ENCODE measurements at regions not wholly inside any gene's neighbourhood (a gene's known extent, or its start where the extent isn't known, plus 50 kb on each side); places are given as distances from the start of the nearest gene placed in this dataset.

DNA sequence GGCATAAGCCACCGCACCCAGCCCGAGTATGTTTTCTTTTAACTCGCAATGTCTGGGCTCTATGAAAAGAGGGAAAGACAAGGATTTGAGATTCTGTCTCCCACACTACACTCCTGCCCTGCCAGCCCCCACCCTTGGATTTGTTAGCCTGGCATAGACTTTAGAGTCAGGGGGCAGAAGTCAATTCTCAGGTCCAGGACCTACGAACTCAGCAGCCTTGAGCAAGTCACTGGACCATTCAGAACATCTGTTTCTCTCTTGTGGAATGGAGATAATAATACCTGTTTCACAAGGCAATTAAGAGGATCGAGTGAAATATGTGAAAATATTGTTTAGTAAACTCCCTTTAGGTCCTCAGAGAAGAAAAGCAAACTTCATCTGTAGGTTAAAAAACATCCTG is 66.1 kb upstream of the FUT8 start:
- ChIA-PET CTCF (interaction anchor here (1.3 kb wide), 1 partner anchor 69 kb away, joined by 3 read pairs; no protein-coding TSS in a partner anchor), POLR2A (no interaction called here)
- no peak for DNase-seq (ENCODE audit: extremely low spot score)
- TF ChIP-seq, protein P1, sequence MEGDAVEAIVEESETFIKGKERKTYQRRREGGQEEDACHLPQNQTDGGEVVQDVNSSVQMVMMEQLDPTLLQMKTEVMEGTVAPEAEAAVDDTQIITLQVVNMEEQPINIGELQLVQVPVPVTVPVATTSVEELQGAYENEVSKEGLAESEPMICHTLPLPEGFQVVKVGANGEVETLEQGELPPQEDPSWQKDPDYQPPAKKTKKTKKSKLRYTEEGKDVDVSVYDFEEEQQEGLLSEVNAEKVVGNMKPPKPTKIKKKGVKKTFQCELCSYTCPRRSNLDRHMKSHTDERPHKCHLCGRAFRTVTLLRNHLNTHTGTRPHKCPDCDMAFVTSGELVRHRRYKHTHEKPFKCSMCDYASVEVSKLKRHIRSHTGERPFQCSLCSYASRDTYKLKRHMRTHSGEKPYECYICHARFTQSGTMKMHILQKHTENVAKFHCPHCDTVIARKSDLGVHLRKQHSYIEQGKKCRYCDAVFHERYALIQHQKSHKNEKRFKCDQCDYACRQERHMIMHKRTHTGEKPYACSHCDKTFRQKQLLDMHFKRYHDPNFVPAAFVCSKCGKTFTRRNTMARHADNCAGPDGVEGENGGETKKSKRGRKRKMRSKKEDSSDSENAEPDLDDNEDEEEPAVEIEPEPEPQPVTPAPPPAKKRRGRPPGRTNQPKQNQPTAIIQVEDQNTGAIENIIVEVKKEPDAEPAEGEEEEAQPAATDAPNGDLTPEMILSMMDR (IDR thresholded peaks at IDR 0.05; ENCODE audit: control extremely low read depth, extremely low read depth, low read depth, missing control alignments): no peak

- ChIA-PET CTCF (interaction anchor here (1.1 to 1.3 kb wide), 2 partner anchors 27 to 68 kb away, joined by 3 read pairs; no protein-coding TSS in a partner anchor), POLR2A (no interaction called here)
- DNase-seq (ENCODE audit: extremely low spot score): no peak
- TF ChIP-seq, protein P1 (IDR thresholded peaks at IDR 0.05; ENCODE audit: control extremely low read depth, extremely low read depth, low read depth, missing control alignments): no peak
Measured at GRCh38 chr14:65346895-65347294, 65.6 kb upstream of the FUT8 start.

GRCh38 chr14:65348137-65348536 is 64.4 kb upstream of the FUT8 start:
- CTCF ChIA-PET: interaction anchor here (1.1 to 2.6 kb wide), 4 partner anchors 8 to 18 kb away, joined by 4 to 9 read pairs (median 5); no protein-coding TSS in a partner anchor

DNA sequence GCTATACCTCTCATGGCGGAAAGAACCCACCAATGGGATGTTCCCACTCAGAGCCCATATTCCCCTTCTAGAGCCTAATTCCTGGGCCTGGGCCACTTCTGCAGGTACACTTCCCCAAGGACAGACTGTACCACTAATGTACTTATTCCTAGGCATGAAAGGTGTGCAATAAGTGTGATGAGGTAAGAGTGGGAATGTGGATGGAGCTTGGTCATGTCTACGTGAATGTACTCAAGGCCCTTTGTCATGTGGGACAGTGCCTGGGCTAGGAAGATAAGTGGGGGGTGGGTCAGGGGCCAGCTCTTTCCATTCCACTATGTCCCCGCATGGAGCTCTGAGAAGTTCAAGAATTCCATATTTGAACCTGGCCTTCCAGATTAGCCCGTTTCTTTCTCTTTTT is 63.4 kb upstream of the FUT8 start:
- POLR2A ChIA-PET: interaction anchor here (0.6 kb wide), 1 partner anchor 62 kb away, joined by 7 read pairs; no protein-coding TSS in a partner anchor
- TF ChIP-seq, protein P1 (IDR thresholded peaks at IDR 0.05; ENCODE audit: control extremely low read depth, extremely low read depth, low read depth, missing control alignments): no peak
- DNase-seq (ENCODE audit: extremely low spot score): no peak
- CTCF ChIA-PET: interaction anchor here (0.7 to 2.6 kb wide), 8 partner anchors 9 to 58 kb away, joined by 3 to 9 read pairs (median 4); no protein-coding TSS in a partner anchor

More at GRCh38 chr14:65348137-65348536, 64.4 kb upstream of the FUT8 start:
- POLR2A ChIA-PET: no interaction called here
- DNase-seq (ENCODE audit: extremely low spot score): no peak
- TF ChIP-seq, protein P1 (IDR thresholded peaks at IDR 0.05; ENCODE audit: control extremely low read depth, extremely low read depth, low read depth, missing control alignments): no peak

DNA sequence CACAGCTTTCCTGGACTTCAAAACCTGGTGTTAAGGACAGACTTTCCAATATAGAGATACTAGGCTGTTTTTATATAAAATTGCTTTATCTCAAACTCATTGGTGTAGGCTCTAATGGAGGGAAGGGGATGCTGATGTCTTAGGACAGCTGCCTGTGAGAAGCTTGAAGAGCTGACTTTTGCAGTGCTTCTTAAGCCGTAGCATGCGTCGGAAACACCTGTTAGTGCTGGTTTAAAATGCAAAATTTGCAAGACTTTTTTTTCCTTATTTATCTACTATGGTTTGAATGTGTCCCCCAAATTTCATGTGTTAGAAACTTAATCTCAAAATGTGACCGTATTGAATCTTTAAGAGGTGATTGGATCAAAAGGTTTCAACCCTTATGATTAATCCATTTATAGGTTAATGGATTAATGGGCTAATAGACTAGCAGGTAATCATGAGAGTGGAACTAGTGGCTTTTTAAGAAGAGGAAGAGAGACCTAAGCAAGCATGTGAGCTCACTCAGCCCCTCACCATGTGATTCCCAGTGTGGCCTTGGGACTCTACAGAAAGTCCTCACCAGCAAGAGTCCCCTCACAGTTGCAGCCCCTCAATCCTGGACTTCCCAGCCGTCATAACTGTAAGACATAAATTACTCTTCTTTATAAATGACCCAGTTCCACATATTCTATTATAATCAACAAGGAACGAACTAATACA is 60.9 kb upstream of the FUT8 start:
- ChIA-PET CTCF (interaction anchor here (1.3 to 1.7 kb wide), 3 partner anchors 42 to 65 kb away, joined by 4 to 6 read pairs (median 5); no protein-coding TSS in a partner anchor), POLR2A (interaction anchor here (1.1 kb wide), 1 partner anchor 182 kb away, joined by 7 read pairs; no protein-coding TSS in a partner anchor)
- TF ChIP-seq, protein P1 (IDR thresholded peaks at IDR 0.05; ENCODE audit: control extremely low read depth, extremely low read depth, low read depth, missing control alignments): no peak
- peak; percentile 48 for DNase-seq (ENCODE audit: extremely low spot score)

GRCh38 chr14:65352964-65353530 is 59.5 kb upstream of the FUT8 start:
- TF ChIP-seq, protein P1 (IDR thresholded peaks at IDR 0.05; ENCODE audit: control extremely low read depth, extremely low read depth, low read depth, missing control alignments): no peak
- POLR2A ChIA-PET: interaction anchor here (0.7 to 1.1 kb wide), 2 partner anchors 31 to 417 kb away, joined by 3 to 5 read pairs; no protein-coding TSS in a partner anchor
- no peak for DNase-seq (ENCODE audit: extremely low spot score)
- CTCF ChIA-PET: interaction anchor here (1.1 to 3.9 kb wide), 3 partner anchors 9 to 66 kb away, joined by 4 to 14 read pairs (median 7); no protein-coding TSS in a partner anchor
